Fibroblast of skin of right quadriceps (primary cell): ENCODE measurements at regions not wholly inside any gene's neighbourhood (a gene's known extent, or its start where the extent isn't known, plus 50 kb on each side); places are given as distances from the start of the nearest gene placed in this dataset.

Experiments
- DNase-seq: peaks from one replicate; pipeline ENCODE4 v3.0.0-alpha.2; 2013

- no peak for DNase-seq
Observed at GRCh38 chr21:16311229-16311628, 581.4 kb downstream of the USP25 start.

DNA sequence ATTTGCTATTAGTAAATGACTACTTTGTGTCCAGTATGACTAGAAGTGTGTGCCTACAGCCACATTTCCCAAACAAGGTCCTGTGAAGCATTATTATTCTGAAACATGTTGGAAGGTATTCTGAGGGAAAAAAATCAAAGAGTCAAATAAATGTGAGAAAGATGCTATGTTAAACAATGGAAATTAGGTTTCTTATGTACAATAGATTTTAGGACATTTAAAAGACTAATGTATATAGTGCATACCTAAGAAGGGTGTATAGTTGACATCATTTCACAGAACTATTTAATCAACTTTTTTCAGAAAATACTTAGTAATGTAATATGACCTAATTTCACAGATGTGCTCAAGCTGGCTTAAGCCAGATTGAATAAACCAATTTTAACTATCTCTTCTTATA is 582.5 kb downstream of the USP25 start:
- no peak for DNase-seq

DNA sequence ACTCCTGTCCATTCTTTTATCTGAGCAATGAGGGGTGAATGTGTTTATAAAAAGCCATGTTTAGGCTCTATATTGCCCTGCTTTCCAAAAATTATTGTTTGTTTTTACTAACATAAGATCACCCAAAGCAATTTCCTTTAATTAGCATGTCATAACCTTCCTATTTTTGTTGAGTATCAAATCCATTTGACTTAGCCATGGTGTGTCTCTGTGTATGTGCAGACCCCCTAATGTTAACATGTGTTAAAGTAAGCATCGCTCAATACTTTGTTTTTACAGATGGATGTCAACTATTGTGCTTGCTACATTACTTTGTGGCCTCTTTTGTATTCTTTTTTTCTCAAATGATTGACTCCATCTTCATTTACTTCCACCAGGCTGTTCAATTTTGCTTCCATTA is 585.4 kb downstream of the USP25 start:
- no peak for DNase-seq

GRCh38 chr21:16318651-16319300 is 589.0 kb downstream of the USP25 start:
- no peak for DNase-seq

DNA sequence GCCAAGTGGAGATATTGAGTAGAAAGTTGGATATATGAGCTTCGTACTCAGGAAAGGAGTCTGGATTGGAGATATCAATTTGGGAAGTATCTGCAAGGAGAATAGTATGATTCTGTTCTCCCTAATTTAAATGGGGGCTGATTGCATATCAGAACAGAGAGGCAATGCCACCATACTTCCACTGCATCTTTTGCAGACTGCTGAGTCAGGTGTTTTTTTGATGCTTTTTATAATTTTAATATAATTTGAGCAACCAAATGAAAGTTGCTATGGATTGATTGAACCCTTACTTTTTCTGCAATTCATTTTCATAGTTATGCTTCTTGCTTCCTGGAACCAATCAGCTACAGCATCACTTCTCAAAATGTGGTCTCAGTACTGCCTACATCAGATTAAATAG is 590.3 kb downstream of the USP25 start:
- no peak for DNase-seq

GRCh38 chr21:16322454-16322853 is 592.7 kb downstream of the USP25 start:
- DNase-seq, result no peak

- DNase-seq, result peak; percentile 84
Observed at GRCh38 chr21:16323596-16323995, 593.8 kb downstream of the USP25 start.

- DNase-seq, result peak; percentile 35
Observed at GRCh38 chr21:16324630-16325029, 594.8 kb downstream of the USP25 start.

DNA sequence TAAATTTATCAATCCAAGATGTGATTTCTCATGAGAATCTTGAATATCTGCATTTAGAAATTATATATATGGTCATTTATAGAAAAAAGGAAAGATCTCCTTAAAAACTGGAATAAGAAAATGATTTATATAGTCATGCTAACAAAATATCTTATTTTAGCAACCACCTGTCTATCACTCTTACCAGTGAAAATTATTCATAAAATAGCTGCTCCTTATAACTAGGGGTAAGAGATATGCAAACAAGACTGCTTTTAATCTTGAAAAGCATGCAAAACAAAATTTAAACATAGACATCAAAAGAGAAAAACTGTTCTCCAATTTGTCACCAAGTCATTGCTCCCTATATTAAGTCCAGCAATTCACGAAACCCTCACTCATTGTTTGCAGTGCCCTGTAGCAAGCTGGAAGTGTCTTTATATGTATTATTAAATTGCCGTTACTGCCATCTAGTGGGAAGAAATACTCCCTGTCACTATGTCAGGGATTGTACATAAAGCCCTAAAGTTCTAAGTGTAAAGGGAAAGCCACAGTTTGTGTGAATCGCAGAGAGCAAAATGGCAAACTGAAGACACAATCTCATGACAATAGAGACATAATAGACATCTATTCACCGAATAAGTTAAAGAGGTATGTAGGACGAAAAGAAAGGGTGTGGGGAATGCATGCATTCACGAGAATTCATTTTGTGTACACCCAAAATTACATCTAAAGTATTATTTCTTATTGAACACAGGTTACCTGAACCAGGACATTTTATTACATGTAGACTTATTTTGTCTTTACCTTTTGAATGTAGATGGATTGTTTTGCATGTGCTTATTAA is 600.5 kb downstream of the USP25 start:
- peak; percentile 77 for DNase-seq

- no peak for DNase-seq
Observed at GRCh38 chr21:16330908-16331268, 601.1 kb downstream of the USP25 start.

- no peak for DNase-seq
Observed at GRCh38 chr21:16337266-16337665, 607.5 kb downstream of the USP25 start.

- no peak for DNase-seq
Observed at GRCh38 chr21:16342932-16343331, 613.1 kb downstream of the USP25 start.

DNA sequence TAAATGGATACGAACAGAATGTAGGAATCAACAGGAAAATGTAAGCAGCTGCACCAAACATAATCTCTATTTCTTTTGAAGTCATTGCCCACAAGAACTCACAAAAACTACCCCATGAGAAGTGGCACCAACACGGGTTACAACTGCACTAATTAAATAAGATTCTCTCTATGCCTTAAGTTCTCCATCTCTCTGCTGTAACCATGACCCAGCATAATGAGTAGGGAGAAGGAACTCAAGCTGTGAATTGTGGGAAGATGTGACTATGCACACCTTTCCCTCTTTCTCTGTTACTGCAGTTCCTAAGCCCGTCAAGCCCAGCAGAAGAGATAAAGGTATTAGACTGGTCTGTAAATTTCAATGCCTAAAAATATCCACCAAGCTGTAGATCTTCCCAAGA is 614.0 kb downstream of the USP25 start:
- DNase-seq, result no peak

DNA sequence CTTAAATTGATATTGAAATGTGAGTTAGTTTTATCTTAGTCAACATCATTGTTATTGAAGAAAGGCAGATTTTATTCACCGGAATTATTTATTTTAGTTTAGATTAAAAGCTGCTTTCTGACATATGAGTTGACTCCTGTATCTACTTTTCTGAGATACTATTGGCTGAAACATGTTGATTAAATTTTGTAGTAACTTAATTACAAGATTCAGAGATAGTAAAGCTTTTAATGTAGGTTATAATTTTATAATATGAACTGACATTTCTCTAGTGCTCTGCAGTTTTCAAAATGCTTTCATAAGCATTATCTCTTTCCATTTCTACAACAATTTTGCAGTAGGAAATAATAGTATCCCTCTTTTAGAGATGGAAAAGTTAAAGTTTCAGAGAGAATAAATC is 616.0 kb downstream of the USP25 start:
- no peak for DNase-seq

- no peak for DNase-seq
Observed at GRCh38 chr21:16347223-16347622, 617.4 kb downstream of the USP25 start.

- DNase-seq, result no peak
Observed at GRCh38 chr21:16353764-16354163, 624.0 kb downstream of the USP25 start.

- no peak for DNase-seq
Observed at GRCh38 chr21:16357994-16358393, 628.2 kb downstream of the USP25 start.

- DNase-seq, result no peak
Observed at GRCh38 chr21:16358784-16359183, 629.0 kb downstream of the USP25 start.

GRCh38 chr21:16363100-16363499 is 633.3 kb downstream of the USP25 start:
- DNase-seq, result no peak

- no peak for DNase-seq
Observed at GRCh38 chr21:16363518-16363917, 633.7 kb downstream of the USP25 start.

- DNase-seq, result no peak
Observed at GRCh38 chr21:16366207-16366606, 636.4 kb downstream of the USP25 start.

- DNase-seq, result no peak
Observed at GRCh38 chr21:16367079-16367478, 637.3 kb downstream of the USP25 start.

GRCh38 chr21:16370186-16370585 is 640.4 kb downstream of the USP25 start:
- DNase-seq, result no peak

GRCh38 chr21:16372586-16372985 is 642.8 kb downstream of the USP25 start:
- no peak for DNase-seq

DNA sequence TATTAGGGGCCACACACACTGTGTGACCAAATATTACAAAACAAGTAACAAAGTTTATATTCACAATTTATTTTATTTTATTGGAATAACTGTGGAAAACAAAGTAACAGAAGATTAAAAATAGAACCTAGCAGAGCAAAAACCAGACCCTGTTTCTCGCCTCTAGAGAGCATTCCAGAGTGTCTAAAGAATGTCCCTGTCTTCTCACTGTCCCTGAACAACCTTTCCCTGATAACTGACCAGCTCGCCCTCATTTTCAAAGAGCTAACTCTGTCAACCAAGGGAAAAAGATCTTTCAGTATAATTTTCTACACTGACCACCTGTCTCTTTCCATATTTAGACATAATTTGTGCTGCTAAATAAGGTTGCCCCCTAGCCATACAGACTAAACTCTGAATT is 646.9 kb downstream of the USP25 start:
- DNase-seq, result no peak
